ENCODE measurements at regions not wholly inside any gene's neighbourhood (a gene's known extent, or its start where the extent isn't known, plus 50 kb on each side); places are given as distances from the start of the nearest gene placed in this dataset.

DNA sequence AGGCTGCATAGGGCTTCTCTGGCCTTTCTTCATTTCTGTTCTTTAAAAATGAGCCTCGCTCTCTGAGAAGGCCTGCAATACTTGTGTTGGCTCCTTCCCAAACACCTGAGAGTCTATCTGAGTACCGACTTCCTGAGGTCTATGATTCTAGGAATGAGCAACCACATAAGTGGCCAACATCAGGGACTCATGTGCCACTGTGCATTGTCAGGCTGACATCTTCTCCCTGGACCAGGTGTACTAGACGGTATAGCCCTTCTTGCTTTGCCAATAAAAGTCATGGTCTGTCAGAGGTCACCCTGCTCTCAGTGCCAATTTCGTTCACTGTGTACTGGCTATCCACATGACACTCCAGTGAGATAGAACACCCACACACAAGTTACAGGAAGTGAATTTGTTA, 67.4 kb upstream of the EPHA5 start:
- in situ Hi-C loops (cut with HindIII; ENCODE audit: low sequenced_read_pairs) = no loop called here

DNA sequence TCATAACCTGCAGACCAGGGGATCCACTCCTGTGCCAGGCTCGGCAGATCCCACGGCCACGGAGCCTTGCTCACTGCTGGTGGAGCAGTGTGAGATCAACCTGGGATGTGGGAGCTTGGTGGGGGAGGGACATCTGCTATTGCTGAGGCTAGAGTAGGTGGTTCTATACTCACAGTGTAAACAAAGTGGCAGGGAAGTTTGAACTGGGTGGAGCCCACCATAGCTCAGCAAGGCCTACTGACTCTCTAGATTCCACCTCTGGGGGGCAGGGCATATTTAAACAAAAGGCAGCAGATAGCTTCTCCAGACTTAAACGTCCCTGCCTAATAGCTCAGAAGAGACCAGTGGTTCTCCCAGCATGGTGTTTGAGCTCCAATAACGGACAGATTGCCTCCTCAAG, 54.7 kb upstream of the EPHA5 start:
- in situ Hi-C loops (cut with HindIII; ENCODE audit: low sequenced_read_pairs) = no loop called here
